ENCODE measurements at regions not wholly inside any gene's neighbourhood (a gene's known extent, or its start where the extent isn't known, plus 50 kb on each side); places are given as distances from the start of the nearest gene placed in this dataset.

- DNase-seq (ENCODE audit: low read depth): no peak
These were observed 51.3 kb downstream of the TET3 start for GRCh38 chr2:74036010-74036409.

- peak; percentile 78 for DNase-seq (ENCODE audit: low read depth)
These were observed 51.9 kb downstream of the TET3 start for GRCh38 chr2:74036450-74037195.

- peak; percentile 55 for DNase-seq (ENCODE audit: low read depth)
These were observed 52.7 kb downstream of the TET3 start for GRCh38 chr2:74037379-74037860.

GRCh38 chr2:74039611-74040010 is 54.9 kb downstream of the TET3 start:
- no peak for DNase-seq (ENCODE audit: low read depth)

GRCh38 chr2:74041182-74041581 is 56.5 kb downstream of the TET3 start:
- DNase-seq (ENCODE audit: low read depth): no peak

GRCh38 chr2:74041726-74042125 is 57.0 kb downstream of the TET3 start:
- DNase-seq (ENCODE audit: low read depth): no peak

GRCh38 chr2:74042606-74043005 is 57.9 kb downstream of the TET3 start:
- no peak for DNase-seq (ENCODE audit: low read depth)

GRCh38 chr2:74043345-74044329 is 58.9 kb downstream of the TET3 start:
- no peak for DNase-seq (ENCODE audit: low read depth)

GRCh38 chr2:74044999-74045398 is 60.3 kb downstream of the TET3 start:
- DNase-seq (ENCODE audit: low read depth): no peak

- no peak for DNase-seq (ENCODE audit: low read depth)
These were observed 60.7 kb downstream of the TET3 start for GRCh38 chr2:74045454-74045853.

GRCh38 chr2:74046441-74046840 is 61.7 kb downstream of the TET3 start:
- DNase-seq (ENCODE audit: low read depth): no peak

GRCh38 chr2:74047152-74047551 is 62.4 kb downstream of the TET3 start:
- DNase-seq (ENCODE audit: low read depth): no peak

GRCh38 chr2:74048147-74048546 is 63.4 kb downstream of the TET3 start:
- DNase-seq (ENCODE audit: low read depth): no peak

- DNase-seq (ENCODE audit: low read depth): no peak
These were observed 64.3 kb downstream of the TET3 start for GRCh38 chr2:74048843-74049519.

GRCh38 chr2:74050151-74050550 is 65.4 kb downstream of the TET3 start:
- no peak for DNase-seq (ENCODE audit: low read depth)

GRCh38 chr2:74051504-74051903 is 66.8 kb downstream of the TET3 start:
- DNase-seq (ENCODE audit: low read depth): no peak

- DNase-seq (ENCODE audit: low read depth): no peak
These were observed 68.3 kb downstream of the TET3 start for GRCh38 chr2:74052732-74053710.

GRCh38 chr2:74053959-74054715 is 69.4 kb downstream of the TET3 start:
- DNase-seq (ENCODE audit: low read depth): no peak

GRCh38 chr2:74059137-74059775 is 74.5 kb downstream of the TET3 start:
- DNase-seq (ENCODE audit: low read depth): no peak

GRCh38 chr2:74063486-74063885 is 78.8 kb downstream of the TET3 start:
- no peak for DNase-seq (ENCODE audit: low read depth)
